HepG2 (cell line): ENCODE measurements at regions not wholly inside any gene's neighbourhood (a gene's known extent, or its start where the extent isn't known, plus 50 kb on each side); places are given as distances from the start of the nearest gene placed in this dataset.

Experiments
- ATAC-seq: fragments of 200-7000 bp; cut with Tn5 transposase; 3 replicates; pipeline ENCODE4 v1.9.1; 2020; ENCODE audit warnings: mild to moderate bottlenecking, moderate library complexity
- BruUV-seq: library from RNA; stranded (reverse); fragments of 400-500 nt; replicated peaks from 2 replicates; lab custom pipeline; 2021; lab: Mats Ljungman, UMichigan
- CTCF ChIA-PET: fragments of 300-600 bp; formaldehyde crosslinking; extraction: SDS; loops from one replicate; lab custom pipeline; 2021; ENCODE audit warnings: low total read pairs, inconsistent platforms, low intra/inter-chr PET ratio; lab: Yijun Ruan, JAX
- POLR2A ChIA-PET: fragments of 350-600 bp; sonication (Branson Sonifier 250); formaldehyde crosslinking; loops from one replicate; lab custom pipeline; 2020; ENCODE audit warnings: antibody characterized with exemption, inconsistent platforms; lab: Yijun Ruan, JAX
- DNase-seq: peaks from one replicate; pipeline ENCODE4 v3.0.0-alpha.2; 2015; ENCODE audit warnings: low spot score
- FAIRE-seq: peaks from 3 replicates; lab custom pipeline; 2011; peaks lifted over from hg19 to GRCh38; lab: Jason Lieb, UNC
- H2AFZ ChIP-seq: one replicate; pipeline ENCODE4 v1.6.1; 2011; ENCODE audit warnings: low read length, inconsistent platforms
- H3K27ac ChIP-seq: fragments of 300-600 bp; 3 replicates; pipeline ENCODE4 v1.8.0; 2011; ENCODE audit warnings: mixed run types, mild to moderate bottlenecking, mixed read lengths, low read length, inconsistent platforms; ENCODE audit not compliant: insufficient read depth; ENCODE audit errors: extremely low read length
- H3K27me3 ChIP-seq, 2 experiments: fragments of 200-600 bp in 1 of 2; 2 replicates in 1 of 2; 3 replicates in 1 of 2; pipeline versions ENCODE4 v1.6.0 to v1.8.0; 2011; ENCODE audit warnings: low read length in 2 of 2, mild to moderate bottlenecking in 2 of 2, moderate library complexity in 2 of 2, inconsistent platforms in 1 of 2; ENCODE audit not compliant: insufficient read depth in 2 of 2, control insufficient read depth in 1 of 2
- H3K36me3 ChIP-seq, 2 experiments: fragments of 200-600 bp in 1 of 2; replicated peaks in 1 of 2; 2 replicates in 1 of 2; 3 replicates in 1 of 2; pipeline versions ENCODE4 v1.5.1 to v1.8.0; 2011; ENCODE audit warnings: low read length in 2 of 2, inconsistent platforms in 1 of 2; ENCODE audit not compliant: insufficient read depth in 2 of 2, control insufficient read depth in 1 of 2
- H3K4me1 ChIP-seq: 2 replicates; pipeline ENCODE4 v1.5.1; 2012; ENCODE audit warnings: low read length, inconsistent platforms; ENCODE audit not compliant: insufficient read depth
- H3K4me2 ChIP-seq: 2 replicates; pipeline ENCODE4 v1.6.0; 2011; ENCODE audit warnings: low read depth, low read length, inconsistent platforms
- H3K4me3 ChIP-seq, 3 experiments: fragments of 200-600 bp in 1 of 3; sonication (generic), shearing (Covaris generic) in 1 of 3; replicated peaks in 1 of 3; 2 replicates each; pipeline ENCODE4 v1.5.1; 2011 to 2016; ENCODE audit warnings: low read length in 3 of 3, inconsistent platforms in 2 of 3, low read depth in 2 of 3, mild to moderate bottlenecking in 2 of 3, control low read depth in 1 of 3, mixed read lengths in 1 of 3; ENCODE audit not compliant: insufficient read depth in 1 of 3
- H3K79me2 ChIP-seq: one replicate; pipeline ENCODE4 v1.6.1; 2011; ENCODE audit warnings: low read length, inconsistent platforms; ENCODE audit not compliant: insufficient read depth
- H3K9ac ChIP-seq: 2 replicates; pipeline ENCODE4 v1.6.0; 2011; ENCODE audit warnings: mild to moderate bottlenecking, low read depth, low read length, inconsistent platforms; ENCODE audit not compliant: insufficient read depth
- H3K9me3 ChIP-seq: 2 replicates; pipeline ENCODE4 v1.5.1; 2012; ENCODE audit warnings: mild to moderate bottlenecking, low read length
- H4K20me1 ChIP-seq: 2 replicates; pipeline ENCODE4 v1.6.0; 2011; ENCODE audit warnings: inconsistent platforms, mild to moderate bottlenecking, low read length, moderate library complexity; ENCODE audit not compliant: insufficient read depth
- KMT2B ChIP-seq: IDR thresholded peaks from 2 replicates; pipeline ENCODE4 v1.6.1; 2016; ENCODE audit warnings: missing genetic modification reagents, missing compliant biosample characterization
- RORA ChIP-seq: sonication (generic); formaldehyde crosslinking; IDR thresholded peaks from 2 replicates; pipeline ENCODE4 v1.5.0; 2020; ENCODE audit warnings: mild to moderate bottlenecking, missing genetic modification reagents, moderate library complexity
- SNAI1 ChIP-seq: sonication (generic); formaldehyde crosslinking; IDR thresholded peaks from 2 replicates; pipeline ENCODE4 v1.5.0; 2020; ENCODE audit warnings: mild to moderate bottlenecking, missing genetic modification reagents, borderline replicate concordance
- SNAPC4 ChIP-seq: sonication (generic); formaldehyde crosslinking; IDR thresholded peaks from 2 replicates; pipeline ENCODE4 v1.4.0; 2020; ENCODE audit warnings: mild to moderate bottlenecking, missing genetic modification reagents
- TBX2 ChIP-seq: sonication (generic); formaldehyde crosslinking; IDR thresholded peaks from 2 replicates; pipeline ENCODE4 v1.5.0; 2020; ENCODE audit warnings: missing genetic modification reagents, mild to moderate bottlenecking, borderline replicate concordance
- ZIK1 ChIP-seq: sonication (generic); formaldehyde crosslinking; IDR thresholded peaks from 2 replicates; pipeline ENCODE4 v1.5.0; 2020; ENCODE audit warnings: mild to moderate bottlenecking, low read depth, missing genetic modification reagents, borderline replicate concordance
- ZNF709 ChIP-seq: sonication (generic); formaldehyde crosslinking; IDR thresholded peaks from 2 replicates; pipeline ENCODE4 v1.5.0; 2020; ENCODE audit warnings: mild to moderate bottlenecking, missing genetic modification reagents
- ZNF766 ChIP-seq: sonication (generic); formaldehyde crosslinking; IDR thresholded peaks from 2 replicates; pipeline ENCODE4 v1.5.0; 2020; ENCODE audit warnings: missing genetic modification reagents, borderline replicate concordance
- WGBS: methylation state at CpG from one replicate; pipeline ENCODE4 v1.1.6; 2017; ENCODE audit warnings: low lambda C conversion rate; 5-methylcytosine and 5-hydroxymethylcytosine counted together
- in situ Hi-C: cut with HindIII; loops from 2 replicates; pipeline ENCODE4 v1.10.0; 2017; ENCODE audit warnings: low pct_unique_long_range_greater_than_20kb; ENCODE audit not compliant: extremely low pct_ligation_motif_present
- intact Hi-C: fragments of 100-400 bp; cut with micrococcal nuclease; formaldehyde crosslinking; loops from one replicate; pipeline ENCODE4 v1.10.0; 2022; ENCODE audit not compliant: unreplicated experiment

- no TSS peak for BruUV-seq
- in situ Hi-C loops: no loop called here
- Histone ChIP-seq H3K79me2 (no peaks in the 10 kb centered on the region), H3K4me2 (no peak overlapping the region; the same call in 1 of the 2 replicates), H3K4me1 (no peaks in the 10 kb centered on the region)
- 46% methylated on average over 12 of the region's 12 CpGs for WGBS
- TF ChIP-seq SNAI1 (no peak), ZIK1 (no peak), ZNF766 (no peak), SNAPC4 (CRISPR knock-in tag) (no peak), ZNF709 (no peak), KMT2B (CRISPR knock-in tag) (no peak), TBX2 (CRISPR knock-in tag) (no peak), RORA (CRISPR knock-in tag) (no peak)
- TF ChIP-seq, all 625 proteins: peak for 0
- intact Hi-C loops: no loop called here
- Histone ChIP-seq H3K9me3 (no peaks in the 10 kb centered on the region), H3K9ac (no peak overlapping the region), H3K27me3 (peaks cover 2 to 70% of the 10 kb centered on the region in 2 experiments; a peak in 4 of 5 replicates), H3K4me3 (no peak overlapping the region), H4K20me1 (no peaks in the 10 kb centered on the region), H3K27ac (no peak overlapping the region), H2AFZ (no peak overlapping the region), H3K36me3 (no peaks in the 10 kb centered on the region)
- no peak for ATAC-seq
- no peak for DNase-seq
- POLR2A ChIA-PET: no interaction called here
- CTCF ChIA-PET: no interaction called here
- FAIRE-seq: no peak
Measured at GRCh38 chr16:54508351-54508750, 221.8 kb upstream of the IRX3 start.
